H1 (cell line): ENCODE measurements at regions not wholly inside any gene's neighbourhood (a gene's known extent, or its start where the extent isn't known, plus 50 kb on each side); places are given as distances from the start of the nearest gene placed in this dataset.

Experiments
- EGR1 ChIP-seq: IDR thresholded peaks from 2 replicates; pipeline ENCODE4 v1.6.1; 2011; ENCODE audit warnings: low read depth, low read length, borderline replicate concordance
- JUN ChIP-seq: IDR thresholded peaks from 2 replicates; pipeline ENCODE4 v1.6.1; 2011; ENCODE audit warnings: low read depth, mild to moderate bottlenecking, improper control_type of control experiment, low read length
- PHF8 ChIP-seq: fragments of 200-600 bp; sonication (generic); conservative IDR thresholded peaks from 2 replicates; pipeline ENCODE4 v1.7.1; 2012; ENCODE audit warnings: low read depth, mild to moderate bottlenecking, inconsistent platforms, low read length, moderate library complexity
- YY1 ChIP-seq: IDR thresholded peaks from 2 replicates; pipeline ENCODE4 v1.6.1; 2011; ENCODE audit warnings: low read depth, mild to moderate bottlenecking, low read length

DNA sequence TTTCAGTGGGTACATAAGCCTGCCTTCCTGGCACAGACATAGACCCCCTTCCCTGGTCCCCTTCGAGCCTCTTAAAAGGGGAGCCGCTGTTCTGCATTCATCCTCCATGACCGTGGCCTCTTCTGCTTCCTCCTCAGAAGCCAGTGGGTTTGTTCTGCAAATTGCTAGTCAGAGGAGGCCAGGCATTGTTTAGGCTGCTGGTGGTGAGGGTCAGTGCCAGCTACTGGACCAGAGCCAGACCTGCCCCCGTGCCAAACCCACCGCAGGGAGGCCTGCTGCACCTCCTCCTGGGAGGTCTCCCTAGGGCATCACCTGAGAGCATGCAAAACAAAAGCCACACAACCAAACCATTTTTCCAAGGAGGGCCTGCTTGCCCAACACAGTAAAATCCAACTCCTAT is 178.4 kb downstream of the MIS18A start (continued):
- TF ChIP-seq EGR1 (no peak), PHF8 (no peak), YY1 (no peak), JUN (no peak)
